SIG-M5 treated with dmso at 0.1 percent for 504 hours (cell line): ENCODE measurements at regions not wholly inside any gene's neighbourhood (a gene's known extent, or its start where the extent isn't known, plus 50 kb on each side); places are given as distances from the start of the nearest gene placed in this dataset.

Source experiments
- DNase-seq: peaks from one replicate; lab custom pipeline; 2025; ENCODE audit not compliant: unreplicated experiment; lab: John Stamatoyannopoulos, UW

GRCh38 chr1:22284906-22285548 lies 142.1 kb upstream of the WNT4 start:
- DNase-seq = no peak

GRCh38 chr1:22285549-22286396 lies 142.9 kb upstream of the WNT4 start:
- DNase-seq = no peak

DNA sequence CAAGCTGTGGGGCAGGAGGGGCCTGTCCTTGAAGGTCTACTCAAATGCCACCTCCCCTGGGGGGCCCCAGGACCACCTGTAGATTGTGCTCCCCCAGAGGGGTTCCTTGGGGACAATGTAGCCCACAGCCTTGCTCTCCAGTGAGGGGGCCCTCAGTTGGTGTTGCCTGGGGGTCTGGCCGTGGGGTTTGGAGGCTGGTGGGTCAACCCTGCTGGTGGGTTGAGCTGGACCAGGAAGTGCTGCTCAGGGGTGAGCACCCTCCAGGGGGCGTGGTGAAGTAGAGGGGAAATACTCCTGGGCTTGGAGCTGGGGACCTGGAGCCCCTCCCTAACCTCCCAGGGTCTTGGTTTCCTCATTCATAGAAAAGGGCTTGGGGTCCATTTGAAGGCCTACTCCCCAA lies 143.6 kb upstream of the WNT4 start:
- no peak for DNase-seq

DNA sequence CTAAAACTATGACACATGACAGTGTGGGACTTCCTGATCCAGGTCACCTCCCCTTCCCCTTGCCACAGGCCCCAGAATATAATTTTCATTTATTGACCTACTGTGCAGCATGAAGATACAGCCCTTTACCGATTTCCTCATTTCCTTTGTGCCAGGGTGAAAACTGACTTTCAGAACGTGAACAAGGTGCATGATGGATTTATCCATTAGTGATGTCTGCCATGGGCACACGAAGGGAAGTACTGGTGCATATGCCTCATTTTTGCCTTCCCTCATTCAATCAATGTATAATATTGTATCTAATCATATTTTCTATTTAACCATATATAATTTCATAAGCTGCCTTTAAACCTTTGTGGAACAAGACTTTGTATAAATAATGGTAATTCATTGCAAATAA lies 144.4 kb upstream of the WNT4 start:
- no peak for DNase-seq

DNA sequence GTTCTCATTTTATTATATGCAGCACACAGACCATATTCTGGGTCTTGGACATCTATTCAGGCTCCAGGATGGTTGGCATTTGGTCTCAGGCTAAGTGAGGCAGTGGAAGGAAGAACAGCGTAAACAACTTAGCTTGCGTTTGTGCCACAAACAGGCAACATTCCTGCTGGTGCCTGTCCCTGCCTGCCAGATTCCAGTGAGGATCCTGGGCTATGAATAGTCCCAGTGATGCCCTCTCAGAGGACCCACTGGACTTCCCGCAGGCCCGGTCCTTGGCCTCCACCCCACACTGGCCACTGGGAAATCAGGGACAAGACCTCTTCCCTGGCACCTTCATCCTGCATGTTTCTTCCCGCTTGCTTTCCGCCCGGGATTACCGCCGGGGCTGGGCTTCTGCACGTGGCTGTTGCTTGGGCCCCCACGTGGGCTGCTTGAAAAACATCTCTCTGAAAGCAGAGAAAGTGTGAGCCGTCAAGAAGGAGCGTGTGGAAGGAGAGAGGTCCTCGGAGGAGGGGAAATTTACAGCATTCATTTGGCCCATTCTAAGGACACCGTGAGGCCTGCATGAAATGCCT lies 145.1 kb upstream of the WNT4 start:
- DNase-seq = no peak

DNA sequence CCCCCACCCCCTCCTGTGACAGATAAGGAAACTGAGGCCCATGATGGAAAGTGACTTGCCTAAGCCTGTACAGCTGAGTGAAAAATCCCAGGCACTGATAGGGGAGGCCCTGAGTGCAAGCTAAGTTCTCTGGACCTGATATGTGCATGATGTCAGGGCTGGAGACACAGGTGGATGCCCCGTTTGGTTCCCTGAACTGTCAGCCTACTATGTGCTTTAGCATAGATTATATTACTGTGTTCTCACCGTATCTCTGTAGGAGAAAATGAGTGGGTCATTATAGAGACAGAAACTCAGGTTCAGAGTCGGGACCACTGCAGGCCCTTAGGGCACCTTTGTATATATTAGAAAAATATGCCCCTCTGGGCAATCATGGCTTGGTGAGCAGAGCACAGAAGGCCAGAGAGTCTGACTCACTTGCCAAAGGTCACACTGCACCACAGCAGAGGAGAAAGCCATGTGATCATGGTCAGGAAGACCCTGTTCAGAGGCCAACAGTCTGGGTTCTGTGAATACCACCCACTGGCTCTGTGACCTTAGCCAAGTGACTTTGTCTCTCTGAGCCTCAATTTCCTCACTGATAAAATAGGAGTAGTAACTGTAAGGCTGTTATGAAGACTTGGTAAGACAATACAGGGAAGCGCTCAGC lies 145.8 kb upstream of the WNT4 start:
- no peak for DNase-seq

DNA sequence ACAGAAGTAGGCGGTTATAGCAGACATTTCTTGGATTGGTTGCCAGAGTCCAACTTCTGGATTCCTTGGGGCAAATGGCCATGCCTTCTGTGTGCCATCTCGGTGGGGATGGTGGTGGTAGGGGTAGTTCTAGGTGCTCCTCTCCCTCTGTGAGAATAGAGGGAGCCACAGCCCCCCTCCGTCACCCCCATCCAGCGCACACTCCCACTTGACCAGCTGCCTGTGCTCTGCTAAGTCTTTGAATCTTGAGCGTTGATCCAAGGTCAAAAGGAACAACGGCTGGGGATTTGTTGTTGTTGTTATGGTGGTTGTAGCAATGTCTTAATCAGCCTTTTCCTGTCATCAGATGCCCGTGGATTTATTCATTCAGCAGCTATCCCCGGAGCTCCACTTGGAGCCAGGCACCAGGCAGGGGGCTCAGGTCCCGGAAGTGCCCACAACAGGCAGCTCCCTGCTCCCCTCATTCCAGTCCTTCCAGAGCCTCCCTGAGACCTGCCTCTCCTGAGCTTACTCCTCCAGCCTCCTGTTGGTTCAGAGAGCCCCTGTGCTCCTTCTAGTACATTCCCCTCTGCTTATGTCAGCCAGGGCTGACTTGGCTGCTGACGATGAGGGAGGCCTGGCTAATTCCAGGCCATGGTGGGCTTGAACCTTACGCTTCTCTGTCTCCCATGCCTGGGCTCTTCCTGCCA lies 146.6 kb upstream of the WNT4 start:
- no peak for DNase-seq

- DNase-seq = no peak
Observed at GRCh38 chr1:22290157-22290556, 147.3 kb upstream of the WNT4 start.

DNA sequence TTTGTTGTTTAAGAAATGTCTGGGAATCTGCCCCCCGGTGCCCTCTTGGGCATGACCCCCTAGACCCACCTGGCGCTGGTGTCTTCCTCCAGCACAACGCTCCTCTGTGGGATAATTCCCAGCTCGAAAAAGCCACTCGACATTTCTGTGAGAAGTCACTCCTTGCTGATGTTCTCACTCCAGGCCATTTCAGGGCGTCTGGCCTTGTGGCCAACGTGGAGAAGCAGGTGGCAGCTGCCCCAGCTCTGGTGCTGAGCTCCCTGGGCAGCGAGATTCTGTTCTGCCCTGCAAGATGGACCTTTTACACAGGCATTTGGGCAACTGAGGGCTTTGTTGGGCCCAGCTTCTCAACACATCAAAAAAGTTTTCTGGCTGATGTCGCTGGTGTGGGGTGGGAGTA lies 147.7 kb upstream of the WNT4 start:
- no peak for DNase-seq

DNA sequence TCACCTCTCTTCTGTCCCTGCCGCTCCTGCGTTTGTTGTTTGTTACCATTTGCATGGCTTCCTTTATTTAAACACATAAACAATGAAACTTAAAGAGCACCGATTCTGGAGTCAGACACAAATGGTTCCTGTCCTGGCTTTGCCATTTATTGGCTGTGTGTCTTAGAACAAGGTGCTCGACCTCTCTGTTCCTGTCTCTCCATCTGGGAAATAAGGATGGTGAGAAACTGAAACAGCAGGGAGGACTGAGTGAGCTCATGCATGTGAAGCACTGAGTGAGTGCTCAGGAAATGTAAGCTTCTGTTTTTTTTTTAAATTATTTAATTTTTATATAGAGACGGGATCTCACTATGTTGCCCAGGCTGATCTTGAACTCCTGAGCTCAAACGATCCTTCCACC lies 148.2 kb upstream of the WNT4 start:
- no peak for DNase-seq

DNA sequence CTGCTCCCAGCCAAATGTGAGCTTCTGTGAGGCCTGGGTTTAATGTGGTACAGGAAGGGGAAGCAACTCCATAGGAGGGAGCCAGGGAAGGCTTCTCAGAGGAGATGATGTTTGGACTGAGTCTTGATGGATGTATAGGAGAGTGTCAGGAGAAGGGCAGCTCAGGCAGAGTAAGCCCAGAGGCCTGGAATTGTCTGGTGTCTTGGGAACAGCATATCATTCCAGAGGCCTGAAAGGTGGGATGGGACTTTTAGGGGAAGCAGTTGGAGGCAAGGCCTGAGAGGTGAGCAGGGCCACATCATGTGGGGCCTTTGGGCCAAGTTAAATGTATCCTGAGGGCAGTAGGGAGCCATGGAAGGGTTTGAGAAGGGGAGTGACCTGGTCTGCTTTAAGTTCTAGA lies 148.6 kb upstream of the WNT4 start:
- no peak for DNase-seq

- no peak for DNase-seq
Observed at GRCh38 chr1:22292011-22292788, 149.3 kb upstream of the WNT4 start.

GRCh38 chr1:22295396-22295795 lies 152.5 kb upstream of the WNT4 start:
- no peak for DNase-seq

GRCh38 chr1:22295856-22296255 lies 153.0 kb upstream of the WNT4 start:
- DNase-seq = no peak

DNA sequence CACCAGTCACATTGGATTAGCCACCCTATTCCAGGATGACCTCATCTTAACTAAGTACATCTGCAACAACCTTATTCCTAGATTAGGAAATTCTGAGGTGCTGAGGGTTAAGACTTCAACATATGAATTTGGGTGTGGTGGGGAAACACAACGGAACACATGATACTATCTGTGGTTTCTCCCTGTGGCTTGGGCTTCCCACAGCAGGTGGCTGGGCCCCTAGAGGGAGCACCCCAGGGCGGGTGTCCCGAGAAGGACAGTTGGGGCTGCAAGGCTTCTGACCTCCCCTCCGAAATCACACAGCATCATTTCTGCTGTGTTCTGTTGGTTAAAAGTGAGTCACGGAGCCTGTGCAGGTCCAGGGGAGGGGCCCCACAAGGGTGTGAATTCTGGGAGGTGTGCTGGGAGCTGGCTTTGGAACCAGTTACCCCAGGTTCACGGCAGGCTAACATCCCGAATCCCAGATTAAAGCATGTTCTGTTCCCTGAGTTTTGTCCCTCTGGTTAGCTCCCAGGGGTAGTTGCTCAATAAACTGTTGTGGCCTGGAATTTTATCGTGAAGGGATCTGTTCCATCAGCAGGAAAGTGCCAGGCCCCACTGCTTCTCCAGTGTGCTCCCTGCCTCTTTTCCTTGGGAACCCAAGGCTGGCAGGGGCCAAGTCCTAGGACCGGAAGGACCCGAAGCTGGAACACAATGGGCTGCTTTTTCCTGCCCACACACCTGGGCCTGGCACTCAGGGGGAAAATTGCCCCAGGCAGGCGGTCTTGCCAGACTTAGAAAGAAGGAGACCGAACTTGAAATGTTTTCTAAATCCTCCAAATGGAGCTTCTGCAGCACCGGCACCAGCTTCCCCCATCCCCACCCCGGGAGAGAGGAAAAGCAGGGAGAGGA lies 154.0 kb upstream of the WNT4 start:
- DNase-seq = no peak

DNA sequence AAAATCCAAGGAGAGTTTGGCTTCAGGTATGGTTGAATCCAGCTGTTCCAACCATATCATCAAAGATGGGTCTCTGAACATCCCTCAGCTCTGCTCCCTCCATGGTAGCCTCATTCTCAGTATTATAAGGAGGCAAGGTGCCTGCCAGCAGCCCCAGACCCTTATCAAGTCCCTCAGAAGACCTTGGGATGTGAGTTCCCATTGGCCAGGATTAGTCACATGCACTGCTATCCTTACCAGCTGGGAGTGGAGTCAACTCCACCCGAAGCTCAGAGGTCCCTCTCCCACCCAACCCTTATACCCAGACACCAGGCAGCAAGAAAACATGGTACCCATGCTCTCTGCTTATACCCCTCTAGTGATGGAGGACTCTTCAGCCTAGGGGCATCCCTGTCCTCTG lies 153.7 kb upstream of the ZBTB40 start:
- no peak for DNase-seq

GRCh38 chr1:22303816-22304215 lies 147.8 kb upstream of the ZBTB40 start:
- no peak for DNase-seq

DNA sequence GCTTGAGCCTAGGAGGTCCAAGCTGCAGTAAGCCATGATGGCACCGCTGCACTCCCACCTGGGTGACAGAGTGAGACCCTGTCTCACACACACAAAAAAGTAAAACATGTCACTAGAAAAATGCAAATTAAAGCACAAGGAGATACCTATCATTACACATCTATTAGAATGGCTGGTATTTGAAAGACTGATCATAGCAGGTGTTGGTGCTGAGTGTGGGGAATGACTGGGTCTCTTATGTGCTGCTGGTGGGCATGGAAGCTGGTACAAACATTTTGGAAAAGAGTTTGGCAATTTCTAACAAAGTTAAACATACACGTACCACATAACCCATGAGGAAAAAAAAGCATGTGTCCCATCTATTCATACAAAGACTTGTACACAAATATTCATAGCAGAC lies 142.1 kb upstream of the ZBTB40 start:
- DNase-seq = no peak

DNA sequence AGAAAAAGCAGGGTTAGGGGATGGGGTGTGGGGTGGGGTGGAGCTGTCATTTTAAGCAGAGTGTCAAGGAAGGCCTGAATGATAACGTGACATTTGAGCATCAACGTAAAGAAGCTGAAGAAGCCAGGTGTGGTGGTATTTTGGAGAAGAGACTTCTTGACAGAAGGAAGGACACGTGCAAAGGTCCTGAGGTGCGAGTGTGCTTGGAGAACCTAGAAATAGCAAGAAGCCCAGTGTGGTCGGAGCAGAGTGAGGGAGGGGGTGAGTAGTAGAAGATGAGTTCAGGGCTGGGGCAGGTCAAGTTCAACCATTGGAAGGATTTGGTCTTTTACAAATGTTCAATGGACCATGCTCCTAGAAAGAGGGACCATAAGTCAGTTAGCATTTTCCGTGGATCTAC lies 140.2 kb upstream of the ZBTB40 start:
- DNase-seq = no peak

- no peak for DNase-seq
Observed at GRCh38 chr1:22313321-22313720, 138.3 kb upstream of the ZBTB40 start.
